HCT116 (cell line): ENCODE measurements at regions not wholly inside any gene's neighbourhood (a gene's known extent, or its start where the extent isn't known, plus 50 kb on each side); places are given as distances from the start of the nearest gene placed in this dataset.

ENCODE experiments used
- ATAC-seq: fragments of 200-7000 bp; cut with Tn5 transposase; 2 replicates; pipeline ENCODE4 v1.9.1; 2020; ENCODE audit warnings: mild to moderate bottlenecking, moderate library complexity
- BruUV-seq: library from RNA; stranded (reverse); fragments of 400-500 nt; replicated peaks from 2 replicates; lab custom pipeline; 2021; lab: Mats Ljungman, UMichigan
- CTCF ChIA-PET: fragments of 300-600 bp; sonication (Branson Sonifier 250); formaldehyde crosslinking; loops from one replicate; lab custom pipeline; 2021; ENCODE audit warnings: antibody characterized with exemption; lab: Charles Lee
- POLR2A ChIA-PET: fragments of 300-600, 350-600 bp; sonication (Branson Sonifier 250); formaldehyde crosslinking; loops from one replicate; lab custom pipeline; 2021; ENCODE audit warnings: antibody characterized with exemption; lab: Charles Lee
- RAD21 ChIA-PET, 2 experiments: fragments of 300-600 bp; sonication (Branson Sonifier 250); formaldehyde crosslinking; loops; one replicate each; lab custom pipeline; 2023; ENCODE audit warnings: low total read pairs in 2 of 2; ENCODE audit not compliant: uncharacterized antibody in 2 of 2, unreplicated experiment in 2 of 2, low non-redundant PET in 1 of 2; lab: Charles Lee
- DNase-seq: peaks from one replicate; pipeline ENCODE4 v3.0.0-alpha.2; 2010; ENCODE audit warnings: low read depth, low spot score
- H2AFZ ChIP-seq: fragments of 200-600 bp; shearing (Covaris generic), sonication (generic); 2 replicates; pipeline ENCODE4 v1.6.1; 2017; ENCODE audit warnings: low read depth, mixed run types, mixed read lengths, antibody characterized with exemption, low read length; ENCODE audit not compliant: poor library complexity, severe bottlenecking
- H3K27ac ChIP-seq: 2 replicates; pipeline ENCODE4 v1.5.1; 2012; ENCODE audit warnings: low read depth, low read length
- H3K27me3 ChIP-seq: fragments of 200-600 bp; sonication (generic); 2 replicates; pipeline ENCODE4 v1.6.1; 2016; ENCODE audit warnings: mixed run types, low read length, mixed read lengths; ENCODE audit not compliant: insufficient read depth
- H3K36me3 ChIP-seq, 2 experiments: fragments of 200-500 bp in 1 of 2; fragments of 200-600 bp in 1 of 2; sonication (Bioruptor generic) in 1 of 2; sonication (generic) in 1 of 2; 2 replicates each; pipeline versions ENCODE4 v1.5.1 to v1.6.1; 2014 to 2016; ENCODE audit warnings: low read length in 2 of 2, inconsistent platforms in 1 of 2, mixed read lengths in 1 of 2, mixed run types in 1 of 2; ENCODE audit not compliant: insufficient read depth in 2 of 2, control insufficient read depth in 1 of 2
- H3K4me1 ChIP-seq, 2 experiments: fragments of 200-600 bp in 1 of 2; sonication (generic) in 1 of 2; 2 replicates each; pipeline versions ENCODE4 v1.5.1 to v1.6.1; 2012 to 2017; ENCODE audit warnings: low read length in 2 of 2, inconsistent platforms in 1 of 2, mild to moderate bottlenecking in 1 of 2, mixed read lengths in 1 of 2, mixed run types in 1 of 2, moderate library complexity in 1 of 2; ENCODE audit not compliant: insufficient read depth in 2 of 2, control insufficient read depth in 1 of 2
- H3K4me2 ChIP-seq: fragments of 200-600 bp; sonication (generic); 2 replicates; pipeline ENCODE4 v1.6.1; 2017; ENCODE audit warnings: mixed run types, low read length, mixed read lengths
- H3K4me3 ChIP-seq, 2 experiments: fragments of 200-600 bp in 1 of 2; sonication (generic) in 1 of 2; replicated peaks in 1 of 2; 2 replicates each; pipeline ENCODE4 v1.5.1; 2011 to 2016; ENCODE audit warnings: low read length in 2 of 2, control low read depth in 1 of 2, low read depth in 1 of 2, mild to moderate bottlenecking in 1 of 2, mixed read lengths in 1 of 2, mixed run types in 1 of 2
- H3K79me2 ChIP-seq: fragments of 200-600 bp; sonication (generic); 2 replicates; pipeline ENCODE4 v1.6.1; 2017; ENCODE audit warnings: mild to moderate bottlenecking, mixed run types, low read length, moderate library complexity, mixed read lengths; ENCODE audit not compliant: insufficient read depth
- H3K9ac ChIP-seq: fragments of 200-600 bp; sonication (generic); 2 replicates; pipeline ENCODE4 v1.6.1; 2016; ENCODE audit warnings: low read length, mixed read lengths
- H3K9me2 ChIP-seq: fragments of 200-600 bp; sonication (generic), shearing (Covaris generic); 2 replicates; pipeline ENCODE4 v1.6.1; 2017; ENCODE audit warnings: mixed run types, mild to moderate bottlenecking, moderate library complexity; ENCODE audit not compliant: insufficient read depth
- H3K9me3 ChIP-seq, 2 experiments: fragments of 200-500 bp in 1 of 2; fragments of 200-600 bp in 1 of 2; sonication (Bioruptor generic) in 1 of 2; sonication (generic) in 1 of 2; 2 replicates each; pipeline ENCODE4 v1.6.1; 2014 to 2017; ENCODE audit warnings: low read length in 2 of 2, mixed read lengths in 2 of 2, inconsistent platforms in 1 of 2, low read depth in 1 of 2, mild to moderate bottlenecking in 1 of 2, mixed run types in 1 of 2, moderate library complexity in 1 of 2; ENCODE audit not compliant: control insufficient read depth in 1 of 2, insufficient read depth in 1 of 2
- H4K20me1 ChIP-seq: fragments of 200-600 bp; sonication (generic), shearing (Covaris generic); 2 replicates; pipeline ENCODE4 v1.6.1; 2017; ENCODE audit warnings: mixed run types, mild to moderate bottlenecking, moderate library complexity; ENCODE audit not compliant: insufficient read depth
- ATF3 ChIP-seq: IDR thresholded peaks from 2 replicates; pipeline ENCODE4 v1.6.1; 2012
- CBX3 ChIP-seq: IDR thresholded peaks from 2 replicates; pipeline ENCODE4 v1.6.1; 2012; ENCODE audit warnings: low read depth
- CTCF ChIP-seq, 3 experiments: fragments of 200-600 bp in 1 of 3; sonication (generic) in 1 of 3; IDR thresholded peaks in 2 of 3; conservative IDR thresholded peaks in 1 of 3; 2 replicates each; pipeline ENCODE4 v1.5.1; 2012 to 2017; ENCODE audit warnings: low read depth in 2 of 3, low read length in 2 of 3, antibody characterized with exemption in 1 of 3, borderline replicate concordance in 1 of 3, control low read depth in 1 of 3, mild to moderate bottlenecking in 1 of 3, mixed read lengths in 1 of 3, mixed run types in 1 of 3, moderate library complexity in 1 of 3; ENCODE audit not compliant: insufficient read depth in 1 of 3
- ELF1 ChIP-seq: IDR thresholded peaks from 2 replicates; pipeline ENCODE4 v1.6.1; 2012; ENCODE audit warnings: low read depth, borderline replicate concordance
- EZH2 ChIP-seq: fragments of 200-600 bp; sonication (generic); IDR thresholded peaks from 2 replicates; pipeline ENCODE4 v1.6.1; 2017; ENCODE audit warnings: antibody characterized with exemption, mixed run types
- EZH2phosphoT487 ChIP-seq: fragments of 200-600 bp; IDR thresholded peaks from 2 replicates; pipeline ENCODE4 v1.6.1; 2018; ENCODE audit warnings: antibody characterized with exemption, borderline replicate concordance
- FOSL1 ChIP-seq: IDR thresholded peaks from 2 replicates; pipeline ENCODE4 v1.6.1; 2012; ENCODE audit warnings: low read depth
- JUND ChIP-seq: IDR thresholded peaks from 2 replicates; pipeline ENCODE4 v1.6.1; 2012
- MAX ChIP-seq: IDR thresholded peaks from 2 replicates; pipeline ENCODE4 v1.6.1; 2012
- POLR2A ChIP-seq: IDR thresholded peaks from 2 replicates; pipeline ENCODE4 v1.7.0; 2011; ENCODE audit warnings: borderline replicate concordance; ENCODE audit not compliant: insufficient read depth, insufficient read length; ENCODE audit errors: extremely low read depth
- RAD21 ChIP-seq: IDR thresholded peaks from 2 replicates; pipeline ENCODE4 v1.6.1; 2012; ENCODE audit warnings: low read depth, mild to moderate bottlenecking
- SP1 ChIP-seq: IDR thresholded peaks from 2 replicates; pipeline ENCODE4 v1.6.1; 2012; ENCODE audit warnings: low read depth
- TCF7L2 ChIP-seq: IDR thresholded peaks from 2 replicates; pipeline ENCODE4 v1.7.0; 2011; ENCODE audit warnings: borderline replicate concordance, inconsistent platforms; ENCODE audit not compliant: insufficient read depth, insufficient read length; ENCODE audit errors: extremely low read depth
- YY1 ChIP-seq: IDR thresholded peaks from 2 replicates; pipeline ENCODE4 v1.6.1; 2011; ENCODE audit warnings: low read length, low read depth, moderate library complexity, mild to moderate bottlenecking; ENCODE audit not compliant: insufficient replicate concordance; ENCODE audit errors: extremely low read depth
- ZBTB33 ChIP-seq: IDR thresholded peaks from 2 replicates; pipeline ENCODE4 v1.6.1; 2011; ENCODE audit warnings: mild to moderate bottlenecking, low read length, moderate library complexity; ENCODE audit not compliant: insufficient replicate concordance; ENCODE audit errors: extremely low read depth
- ZFX ChIP-seq: fragments of 450-650 bp; IDR thresholded peaks from 2 replicates; pipeline ENCODE4 v1.6.1; 2017
- ZNF274 ChIP-seq: fragments of 200-500 bp; sonication (Bioruptor generic); IDR thresholded peaks from 2 replicates; pipeline ENCODE4 v1.6.1; 2014; ENCODE audit warnings: mild to moderate bottlenecking, low read depth, low read length, inconsistent platforms
- intact Hi-C: fragments of 100-400 bp; cut with micrococcal nuclease; formaldehyde crosslinking; loops from 2 replicates; pipeline ENCODE4 v1.10.0; 2022

GRCh38 chr13:97640268-97640667, 206.3 kb downstream of the RAP2A start:
- no peak overlapping the region for H3K27ac ChIP-seq
- H3K9ac ChIP-seq = no peak overlapping the region
- RAD21 ChIA-PET = no interaction called here
- no peaks in the 10 kb centered on the region for H3K27me3 ChIP-seq
- no peak overlapping the region for H3K4me2 ChIP-seq
- TF ChIP-seq CTCF (IDR thresholded peaks at IDR 0.05 in 2 of 3, conservative IDR thresholded peaks at IDR 0.05 in 1 of 3; ENCODE audit: borderline replicate concordance in 1 of 3, insufficient read depth in 1 of 3, low read depth in 2 of 3, low read length in 2 of 3) (no peak), EZH2 (no peak), ZFX (no peak), CBX3 (no peak)
- intact Hi-C loops = no loop called here
- H3K9me2 ChIP-seq = no peaks in the 10 kb centered on the region
- no TSS peak for BruUV-seq
- DNase-seq (no peak), ATAC-seq (no peak)
- H3K79me2 ChIP-seq = no peaks in the 10 kb centered on the region
- no peak overlapping the region for H2AFZ ChIP-seq
- CTCF ChIA-PET = no interaction called here
- POLR2A ChIA-PET = no interaction called here
- no peaks in the 10 kb centered on the region for H3K4me1 ChIP-seq
- H4K20me1 ChIP-seq = no peaks in the 10 kb centered on the region
- H3K9me3 ChIP-seq = no peaks in the 10 kb centered on the region
- no peaks in the 10 kb centered on the region for H3K36me3 ChIP-seq
- no peak overlapping the region for H3K4me3 ChIP-seq

- no TSS peak for BruUV-seq
- CTCF ChIA-PET = no interaction called here
These were observed 214.4 kb downstream of the RAP2A start for GRCh38 chr13:97648171-97648880.

More at GRCh38 chr13:97648171-97648880, 214.4 kb downstream of the RAP2A start:
- Histone ChIP-seq H3K79me2 (no peaks in the 10 kb centered on the region), H3K36me3 (no peaks in the 10 kb centered on the region), H3K9me2 (no peaks in the 10 kb centered on the region), H3K4me1 (no peaks in the 10 kb centered on the region), H4K20me1 (no peaks in the 10 kb centered on the region), H3K4me3 (no peak overlapping the region), H2AFZ (no peak overlapping the region), H3K27ac (no peak overlapping the region), H3K9me3 (no peaks in the 10 kb centered on the region), H3K27me3 (no peaks in the 10 kb centered on the region), H3K9ac (no peak overlapping the region), H3K4me2 (no peak overlapping the region)
- POLR2A ChIA-PET = no interaction called here
- intact Hi-C loops = no loop called here
- ATAC-seq = no peak
- no peak for DNase-seq
- TF ChIP-seq RAD21 (no peak), FOSL1 (no peak), CBX3 (no peak), YY1 (no peak), EZH2phosphoT487 (no peak), JUND (no peak), ELF1 (no peak), SP1 (no peak), ZNF274 (no peak), POLR2A (no peak), TCF7L2 (no peak), ZBTB33 (no peak), ATF3 (no peak), MAX (no peak), EZH2 (no peak)
- RAD21 ChIA-PET = no interaction called here
